HG02884 (cell line): ENCODE measurements at regions not wholly inside any gene's neighbourhood (a gene's known extent, or its start where the extent isn't known, plus 50 kb on each side); places are given as distances from the start of the nearest gene placed in this dataset.
A peak's percentile ranks its signal among the peaks of the same experiment; 100 is the strongest.
"Not testable (repeated sequence)": the region's sequence is repeated elsewhere in the genome, so short reads cannot be mapped to it uniquely, and the experiment has no call there.

Experiments used
- ATAC-seq: cut with Tn5 transposase; IDR thresholded peaks from one replicate; pipeline ENCODE4 v1.9.1; 2021; ENCODE audit warnings: mild to moderate bottlenecking, moderate library complexity; ENCODE audit not compliant: unreplicated experiment

- no peak for ATAC-seq
Observed at GRCh38 chr9:3773362-3774060, 247.7 kb upstream of the RFX3 start.

GRCh38 chr9:3769646-3770045 lies 243.8 kb upstream of the RFX3 start:
- ATAC-seq: no peak

- ATAC-seq: no peak
Observed at GRCh38 chr9:3768712-3769457, 243.1 kb upstream of the RFX3 start.

- ATAC-seq: no peak
Observed at GRCh38 chr9:3768286-3768685, 242.5 kb upstream of the RFX3 start.

- ATAC-seq: no peak
Observed at GRCh38 chr9:3762076-3762475, 236.3 kb upstream of the RFX3 start.

- ATAC-seq: no peak
Observed at GRCh38 chr9:3760031-3760430, 234.2 kb upstream of the RFX3 start.

GRCh38 chr9:3758816-3759576 lies 233.2 kb upstream of the RFX3 start:
- ATAC-seq: no peak

- ATAC-seq: no peak
Observed at GRCh38 chr9:3756071-3756470, 230.3 kb upstream of the RFX3 start.

- ATAC-seq: no peak
Observed at GRCh38 chr9:3751125-3751758, 225.4 kb upstream of the RFX3 start.

- no peak for ATAC-seq
Observed at GRCh38 chr9:3750321-3750720, 224.5 kb upstream of the RFX3 start.

- peak; percentile 65 for ATAC-seq
Observed at GRCh38 chr9:3746296-3747275, 220.8 kb upstream of the RFX3 start.

- ATAC-seq: no peak
Observed at GRCh38 chr9:3743901-3744413, 218.2 kb upstream of the RFX3 start.

- no peak for ATAC-seq
Observed at GRCh38 chr9:3742586-3742985, 216.8 kb upstream of the RFX3 start.

- ATAC-seq: no peak
Observed at GRCh38 chr9:3741729-3742128, 215.9 kb upstream of the RFX3 start.

- no peak for ATAC-seq
Observed at GRCh38 chr9:3740690-3741419, 215.1 kb upstream of the RFX3 start.

GRCh38 chr9:3736161-3736560 lies 210.4 kb upstream of the RFX3 start:
- ATAC-seq: no peak

GRCh38 chr9:3735251-3735650 lies 209.4 kb upstream of the RFX3 start:
- no peak for ATAC-seq

- ATAC-seq: not testable (repeated sequence)
Observed at GRCh38 chr9:3733527-3734262, 207.9 kb upstream of the RFX3 start.

GRCh38 chr9:3733039-3733408 lies 207.2 kb upstream of the RFX3 start:
- ATAC-seq: no peak
